ENCODE measurements at regions not wholly inside any gene's neighbourhood (a gene's known extent, or its start where the extent isn't known, plus 50 kb on each side); places are given as distances from the start of the nearest gene placed in this dataset.

GRCh38 chr22:49406879-49407587 is 420.6 kb downstream of the BRD1 start:
- TF ChIP-seq POLR2AphosphoS5 (IDR thresholded peaks at IDR 0.05; ENCODE audit: borderline replicate concordance, low read depth, low read length) (no peak), EZH2 (IDR thresholded peaks at IDR 0.05) (no peak), FOXP2 (optimal IDR thresholded peaks at IDR 0.05; ENCODE audit: control extremely low read depth, extremely low read length, insufficient read depth) (no peak)
